Esophagus muscularis mucosa (tissue), 4 donors: ENCODE measurements at regions not wholly inside any gene's neighbourhood (a gene's known extent, or its start where the extent isn't known, plus 50 kb on each side); places are given as distances from the start of the nearest gene placed in this dataset.

ENCODE experiments used
- EP300 ChIP-seq: sonication (generic); formaldehyde crosslinking; IDR thresholded peaks from one replicate; pipeline ENCODE4 v1.6.1; 2017; ENCODE audit warnings: antibody characterized with exemption
- POLR2A ChIP-seq: fragments of 450-650 bp; IDR thresholded peaks from one replicate; pipeline ENCODE4 v1.6.1; 2017; ENCODE audit warnings: antibody characterized with exemption, moderate library complexity, mild to moderate bottlenecking, low read depth
- POLR2AphosphoS5 ChIP-seq, 2 donors: sonication (generic); formaldehyde crosslinking; IDR thresholded peaks; one replicate each; pipeline ENCODE4 v1.6.1; 2017; ENCODE audit warnings: antibody characterized with exemption in 2 of 2
- TF ChIP-seq, protein P1 (sequence below), 3 experiments: fragments of 200-600 bp in 2 of 3; fragments of 450-650 bp in 1 of 3; sonication (generic) in 2 of 3; IDR thresholded peaks; one replicate each; pipeline ENCODE4 v1.5.1; 2017 to 2019; ENCODE audit warnings: antibody characterized with exemption in 3 of 3, mild to moderate bottlenecking in 2 of 3, moderate library complexity in 1 of 3

GRCh38 chr2:150019063-150019462, 431.5 kb upstream of the MMADHC start:
- TF ChIP-seq, protein P1, sequence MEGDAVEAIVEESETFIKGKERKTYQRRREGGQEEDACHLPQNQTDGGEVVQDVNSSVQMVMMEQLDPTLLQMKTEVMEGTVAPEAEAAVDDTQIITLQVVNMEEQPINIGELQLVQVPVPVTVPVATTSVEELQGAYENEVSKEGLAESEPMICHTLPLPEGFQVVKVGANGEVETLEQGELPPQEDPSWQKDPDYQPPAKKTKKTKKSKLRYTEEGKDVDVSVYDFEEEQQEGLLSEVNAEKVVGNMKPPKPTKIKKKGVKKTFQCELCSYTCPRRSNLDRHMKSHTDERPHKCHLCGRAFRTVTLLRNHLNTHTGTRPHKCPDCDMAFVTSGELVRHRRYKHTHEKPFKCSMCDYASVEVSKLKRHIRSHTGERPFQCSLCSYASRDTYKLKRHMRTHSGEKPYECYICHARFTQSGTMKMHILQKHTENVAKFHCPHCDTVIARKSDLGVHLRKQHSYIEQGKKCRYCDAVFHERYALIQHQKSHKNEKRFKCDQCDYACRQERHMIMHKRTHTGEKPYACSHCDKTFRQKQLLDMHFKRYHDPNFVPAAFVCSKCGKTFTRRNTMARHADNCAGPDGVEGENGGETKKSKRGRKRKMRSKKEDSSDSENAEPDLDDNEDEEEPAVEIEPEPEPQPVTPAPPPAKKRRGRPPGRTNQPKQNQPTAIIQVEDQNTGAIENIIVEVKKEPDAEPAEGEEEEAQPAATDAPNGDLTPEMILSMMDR (IDR thresholded peaks at IDR 0.05) = no peak
- TF ChIP-seq POLR2AphosphoS5 (IDR thresholded peaks at IDR 0.05) (no peak), POLR2A (no peak), EP300 (no peak)
